ENCODE measurements at regions not wholly inside any gene's neighbourhood (a gene's known extent, or its start where the extent isn't known, plus 50 kb on each side); places are given as distances from the start of the nearest gene placed in this dataset.
"Not testable (repeated sequence)": the region's sequence is repeated elsewhere in the genome, so short reads cannot be mapped to it uniquely, and the experiment has no call there.

DNA sequence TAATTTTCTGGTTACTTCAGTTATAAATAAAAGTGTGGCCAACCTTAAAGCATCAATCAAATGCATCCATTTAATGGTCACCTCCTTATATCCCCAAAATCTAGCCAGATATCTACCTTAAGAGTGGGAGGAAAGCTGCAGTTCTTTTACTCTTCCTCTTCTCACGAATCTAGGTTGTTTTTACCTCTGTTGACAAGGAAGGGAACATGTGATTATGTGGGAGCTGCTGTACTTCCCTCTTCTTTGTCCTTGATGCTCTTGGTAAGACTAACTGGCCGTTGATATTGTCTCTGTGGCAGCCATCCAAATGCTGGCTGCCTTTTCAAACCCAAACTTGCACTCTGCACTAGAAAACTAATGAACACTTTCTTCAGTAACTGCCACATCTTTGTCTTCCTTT, 275.3 kb upstream of the CADM2 start:
- Histone ChIP-seq H3K9me3 (no peaks in the 10 kb centered on the region), H3K27me3 (no peaks in the 10 kb centered on the region), H3K36me3 (no peaks in the 10 kb centered on the region), H3K4me3 (no peak overlapping the region), H3K4me1 (no peaks in the 10 kb centered on the region), H3K27ac (no peak overlapping the region)
- TF ChIP-seq POLR2AphosphoS5 (IDR thresholded peaks at IDR 0.05) (no peak), EP300 (IDR thresholded peaks at IDR 0.05) (no peak), POLR2A (IDR thresholded peaks at IDR 0.05) (no peak)
- WGBS, 2 donors (ENCODE audit: low coverage in 1 of 2) = 31 to 54% methylated on average over 2 of the region's 2 CpGs
- ATAC-seq = no peak

DNA sequence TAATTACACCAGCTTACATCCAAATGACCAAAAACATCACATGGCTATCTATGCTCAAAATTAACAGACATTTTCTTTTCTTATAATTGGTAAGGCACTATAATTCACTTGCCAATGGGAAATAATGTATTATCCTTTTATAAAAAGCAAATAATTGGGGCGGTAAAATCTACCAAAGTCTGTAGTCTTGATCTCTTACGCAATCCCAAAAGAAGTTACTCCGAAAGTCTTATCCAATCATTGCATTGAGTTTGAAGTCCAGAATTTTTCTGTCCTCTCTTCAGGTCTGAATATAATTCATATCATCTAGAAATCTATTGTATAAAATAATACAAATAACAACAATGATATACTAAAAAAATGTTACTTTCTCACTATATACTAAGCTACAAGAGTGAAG, 273.3 kb upstream of the CADM2 start:
- no peak for ATAC-seq
- Histone ChIP-seq H3K27me3 (no peaks in the 10 kb centered on the region), H3K4me3 (no peak overlapping the region), H3K36me3 (no peaks in the 10 kb centered on the region), H3K9me3 (no peaks in the 10 kb centered on the region), H3K27ac (no peak overlapping the region), H3K4me1 (no peaks in the 10 kb centered on the region)
- 78 to 79% methylated on average over 3 of the region's 3 CpGs for WGBS, 2 donors (ENCODE audit: low coverage in 1 of 2)
- TF ChIP-seq, protein P1, sequence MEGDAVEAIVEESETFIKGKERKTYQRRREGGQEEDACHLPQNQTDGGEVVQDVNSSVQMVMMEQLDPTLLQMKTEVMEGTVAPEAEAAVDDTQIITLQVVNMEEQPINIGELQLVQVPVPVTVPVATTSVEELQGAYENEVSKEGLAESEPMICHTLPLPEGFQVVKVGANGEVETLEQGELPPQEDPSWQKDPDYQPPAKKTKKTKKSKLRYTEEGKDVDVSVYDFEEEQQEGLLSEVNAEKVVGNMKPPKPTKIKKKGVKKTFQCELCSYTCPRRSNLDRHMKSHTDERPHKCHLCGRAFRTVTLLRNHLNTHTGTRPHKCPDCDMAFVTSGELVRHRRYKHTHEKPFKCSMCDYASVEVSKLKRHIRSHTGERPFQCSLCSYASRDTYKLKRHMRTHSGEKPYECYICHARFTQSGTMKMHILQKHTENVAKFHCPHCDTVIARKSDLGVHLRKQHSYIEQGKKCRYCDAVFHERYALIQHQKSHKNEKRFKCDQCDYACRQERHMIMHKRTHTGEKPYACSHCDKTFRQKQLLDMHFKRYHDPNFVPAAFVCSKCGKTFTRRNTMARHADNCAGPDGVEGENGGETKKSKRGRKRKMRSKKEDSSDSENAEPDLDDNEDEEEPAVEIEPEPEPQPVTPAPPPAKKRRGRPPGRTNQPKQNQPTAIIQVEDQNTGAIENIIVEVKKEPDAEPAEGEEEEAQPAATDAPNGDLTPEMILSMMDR (IDR thresholded peaks at IDR 0.05) = no peak
- TF ChIP-seq POLR2A (IDR thresholded peaks at IDR 0.05) (no peak), POLR2AphosphoS5 (IDR thresholded peaks at IDR 0.05) (no peak), EP300 (IDR thresholded peaks at IDR 0.05) (no peak)

DNA sequence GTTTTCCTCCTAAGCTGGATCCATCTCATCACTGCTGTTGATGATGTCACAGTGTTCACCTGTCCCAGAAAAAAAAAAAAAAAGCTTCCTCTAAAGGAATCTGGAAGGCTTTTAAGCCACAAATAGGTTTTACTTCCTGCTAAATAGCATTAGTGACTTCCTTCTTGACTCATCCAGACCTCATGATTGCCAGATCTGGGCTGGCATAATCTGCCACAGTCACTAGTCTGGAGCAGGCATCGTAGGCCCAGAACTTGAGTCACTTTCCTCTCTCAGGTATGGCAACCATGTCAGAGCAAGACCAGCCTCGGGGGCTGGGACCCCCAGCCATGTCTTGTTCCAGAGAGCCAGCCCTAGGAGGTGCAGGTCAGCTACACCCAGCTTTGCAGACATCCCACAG, 266.5 kb upstream of the CADM2 start:
- WGBS, 2 donors (ENCODE audit: low coverage in 1 of 2) = 100% methylated on average over 1 of the region's 2 CpGs; no CpG with 5 or more reads in 1 of the 2 donors
- Histone ChIP-seq H3K4me1 (no peaks in the 10 kb centered on the region), H3K4me3 (no peak overlapping the region), H3K9me3 (no peaks in the 10 kb centered on the region), H3K27ac (no peak overlapping the region), H3K36me3 (no peaks in the 10 kb centered on the region), H3K27me3 (no peaks in the 10 kb centered on the region)
- TF ChIP-seq POLR2A (IDR thresholded peaks at IDR 0.05) (no peak), EP300 (IDR thresholded peaks at IDR 0.05) (no peak), POLR2AphosphoS5 (IDR thresholded peaks at IDR 0.05) (no peak)
- TF ChIP-seq, protein P1 (IDR thresholded peaks at IDR 0.05) = no peak
- no peak for ATAC-seq

DNA sequence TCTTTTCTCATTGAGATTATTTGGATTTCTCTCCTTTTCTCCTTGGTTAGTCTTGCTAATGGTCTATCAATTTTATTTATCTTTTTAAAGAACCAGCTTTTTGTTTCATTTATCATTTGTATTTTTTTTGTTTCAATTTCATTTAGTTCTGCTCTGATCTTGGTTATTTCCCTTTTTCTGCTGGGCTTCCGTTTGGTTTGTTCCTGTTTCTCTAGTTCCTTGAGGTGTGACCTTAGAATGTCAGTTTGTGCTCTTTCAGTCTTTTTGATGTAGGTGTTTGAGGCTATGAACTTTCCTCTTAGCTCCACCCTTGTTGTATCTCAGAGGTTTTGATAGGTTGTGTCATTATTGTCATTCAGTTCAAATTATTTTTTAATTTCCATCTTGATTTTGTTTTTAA, 248.5 kb upstream of the CADM2 start:
- H3K9me3 ChIP-seq, H3K27me3 ChIP-seq, ATAC-seq, H3K27ac ChIP-seq, H3K36me3 ChIP-seq, H3K4me3 ChIP-seq, H3K4me1 ChIP-seq: not testable (repeated sequence)
- WGBS, 2 donors (ENCODE audit: low coverage in 1 of 2) = 47 to 75% methylated on average over 1 of the region's 1 CpG

DNA sequence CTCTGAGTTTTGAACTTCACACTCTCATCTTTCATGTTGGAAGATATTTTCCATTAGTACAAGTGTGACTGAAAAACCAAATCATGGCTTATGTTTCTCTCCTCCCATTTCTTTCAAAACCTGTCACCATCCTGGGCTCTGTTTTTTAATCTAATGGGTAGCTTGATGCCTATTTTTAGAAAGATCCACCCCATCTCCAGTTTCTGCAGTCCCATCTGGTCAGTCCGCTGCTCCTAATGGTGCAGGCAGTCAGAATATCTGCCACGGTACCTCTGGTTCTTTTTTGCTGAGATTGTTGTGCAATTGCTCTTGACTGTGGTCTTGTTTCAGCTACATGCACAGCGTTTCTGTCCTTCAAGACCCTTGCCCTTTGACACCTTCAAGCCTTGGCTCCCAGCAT, 240.9 kb upstream of the CADM2 start:
- Histone ChIP-seq H3K4me3 (no peak overlapping the region), H3K27me3 (no peaks in the 10 kb centered on the region), H3K4me1 (no peaks in the 10 kb centered on the region), H3K9me3 (no peaks in the 10 kb centered on the region), H3K27ac (no peak overlapping the region), H3K36me3 (no peaks in the 10 kb centered on the region)
- WGBS, 2 donors (ENCODE audit: low coverage in 1 of 2) = 53 to 57% methylated on average over 3 of the region's 3 CpGs
- ATAC-seq = no peak
- no peak for TF ChIP-seq POLR2AphosphoS5 (IDR thresholded peaks at IDR 0.05)
- TF ChIP-seq, protein P1 (IDR thresholded peaks at IDR 0.05) = no peak
- TF ChIP-seq POLR2A (IDR thresholded peaks at IDR 0.05) = no peak
- TF ChIP-seq EP300 (IDR thresholded peaks at IDR 0.05) = no peak

DNA sequence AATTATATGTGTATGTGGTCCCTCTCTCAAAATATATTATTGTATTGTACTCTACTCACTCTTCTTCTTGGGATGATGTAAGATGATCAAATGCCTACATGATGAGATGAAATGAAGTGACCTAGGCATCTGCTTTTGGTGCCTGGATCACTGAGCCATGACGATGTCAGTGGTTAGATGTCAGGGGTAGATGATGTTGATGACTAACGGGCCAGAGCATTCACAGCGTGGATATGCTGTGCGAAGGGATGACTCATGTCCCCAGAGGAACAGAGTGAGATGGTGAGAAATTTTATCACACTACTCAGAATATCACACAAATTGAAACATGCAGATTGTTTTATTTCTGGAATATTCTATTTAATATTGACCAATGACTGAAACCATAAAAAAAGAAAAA, 233.9 kb upstream of the CADM2 start:
- no peaks in the 10 kb centered on the region for H3K9me3 ChIP-seq
- no peaks in the 10 kb centered on the region for H3K4me1 ChIP-seq
- no peaks in the 10 kb centered on the region for H3K27me3 ChIP-seq
- no peaks in the 10 kb centered on the region for H3K36me3 ChIP-seq
- ATAC-seq = no peak
- H3K4me3 ChIP-seq = no peak overlapping the region
- TF ChIP-seq POLR2AphosphoS5 (IDR thresholded peaks at IDR 0.05) (no peak), EP300 (IDR thresholded peaks at IDR 0.05) (no peak), POLR2A (IDR thresholded peaks at IDR 0.05) (no peak)
- TF ChIP-seq, protein P1 (IDR thresholded peaks at IDR 0.05) = no peak
- WGBS, 2 donors (ENCODE audit: low coverage in 1 of 2) = 61 to 78% methylated on average over 3 to 4 of the region's 4 CpGs
- H3K27ac ChIP-seq = no peak overlapping the region

Data from gastroesophageal sphincter (tissue), 4 donors.